Activated T-helper 9 cell treated with anti-CD3 and anti-CD28 coated beads, Interleukin-2, amount 50 U/mL, for 16 hours (primary cell): ENCODE measurements at regions not wholly inside any gene's neighbourhood (a gene's known extent, or its start where the extent isn't known, plus 50 kb on each side); places are given as distances from the start of the nearest gene placed in this dataset.
"Not testable (repeated sequence)": the region's sequence is repeated elsewhere in the genome, so short reads cannot be mapped to it uniquely, and the experiment has no call there.

Source experiments
- DNase-seq: peaks from one replicate; pipeline ENCODE4 v3.0.0-alpha.2; 2020; ENCODE audit warnings: low read depth

GRCh38 chr6:141780296-141780695, 352.4 kb upstream of the GJE1 start:
- DNase-seq = no peak

GRCh38 chr6:141764388-141764787, 368.3 kb upstream of the GJE1 start:
- DNase-seq = no peak

- no peak for DNase-seq
Observed at GRCh38 chr6:141758430-141758829, 374.3 kb upstream of the GJE1 start.

DNA sequence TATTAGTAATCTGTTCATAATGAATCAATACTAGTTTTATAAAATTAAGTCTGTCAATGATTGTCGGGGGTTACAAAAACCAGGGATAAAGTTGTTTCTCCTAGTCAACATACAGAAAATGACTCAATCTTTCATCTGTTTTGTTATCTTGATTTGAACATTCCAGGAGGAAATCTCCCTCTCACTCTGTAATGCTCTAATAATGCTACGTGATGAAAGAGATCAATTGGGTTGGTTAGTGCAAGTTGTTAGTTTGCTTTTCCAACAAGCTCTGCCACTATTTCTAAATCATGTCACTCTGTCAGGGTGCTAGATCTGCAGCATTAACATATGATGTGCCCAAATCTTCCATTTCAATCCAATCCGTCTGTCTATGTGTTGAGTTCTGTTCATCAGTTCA, 379.5 kb upstream of the GJE1 start:
- DNase-seq = no peak

GRCh38 chr6:141752677-141753076, 380.0 kb upstream of the GJE1 start:
- no peak for DNase-seq

DNA sequence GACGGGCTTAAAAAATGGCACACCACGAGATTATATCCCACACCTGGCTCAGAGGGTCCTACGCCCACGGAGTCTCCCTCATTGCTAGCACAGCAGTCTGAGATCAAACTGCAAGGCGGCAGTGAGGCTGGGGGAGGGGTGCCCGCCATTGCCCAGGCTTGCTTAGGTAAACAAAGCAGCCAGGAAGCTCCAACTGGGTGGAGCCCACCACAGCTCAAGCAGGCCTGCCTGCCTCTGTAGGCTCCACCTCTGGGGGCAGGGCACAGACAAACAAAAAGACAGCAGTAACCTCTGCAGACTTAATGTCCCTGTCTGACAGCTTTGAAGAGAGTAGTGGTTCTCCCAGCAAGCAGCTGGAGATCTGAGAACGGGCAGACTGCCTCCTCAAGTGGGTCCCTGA, 386.4 kb upstream of the GJE1 start:
- DNase-seq = not testable (repeated sequence)

GRCh38 chr6:141744971-141745370, 387.8 kb upstream of the GJE1 start:
- no peak for DNase-seq

GRCh38 chr6:141744194-141744925, 388.4 kb upstream of the GJE1 start:
- DNase-seq = no peak

- DNase-seq = no peak
Observed at GRCh38 chr6:141736104-141736503, 396.6 kb upstream of the GJE1 start.

DNA sequence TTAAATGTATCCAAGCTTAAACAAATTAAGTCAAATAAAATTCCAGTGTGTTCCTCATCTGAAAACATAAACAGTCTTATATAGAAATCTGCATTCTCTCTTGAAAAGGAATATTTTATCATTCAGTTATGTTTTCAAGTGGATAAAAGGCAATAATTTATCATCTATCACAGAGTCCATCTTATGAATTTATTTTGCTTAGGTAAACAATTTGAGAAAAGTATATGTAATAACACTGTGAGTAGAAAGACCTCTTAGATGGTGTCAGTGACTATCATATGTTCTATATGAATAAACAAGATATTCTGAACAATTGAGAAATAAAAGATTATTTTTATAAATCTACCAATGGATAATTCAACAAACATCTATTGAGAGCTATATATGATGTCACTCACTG, 397.6 kb upstream of the GJE1 start:
- no peak for DNase-seq

DNA sequence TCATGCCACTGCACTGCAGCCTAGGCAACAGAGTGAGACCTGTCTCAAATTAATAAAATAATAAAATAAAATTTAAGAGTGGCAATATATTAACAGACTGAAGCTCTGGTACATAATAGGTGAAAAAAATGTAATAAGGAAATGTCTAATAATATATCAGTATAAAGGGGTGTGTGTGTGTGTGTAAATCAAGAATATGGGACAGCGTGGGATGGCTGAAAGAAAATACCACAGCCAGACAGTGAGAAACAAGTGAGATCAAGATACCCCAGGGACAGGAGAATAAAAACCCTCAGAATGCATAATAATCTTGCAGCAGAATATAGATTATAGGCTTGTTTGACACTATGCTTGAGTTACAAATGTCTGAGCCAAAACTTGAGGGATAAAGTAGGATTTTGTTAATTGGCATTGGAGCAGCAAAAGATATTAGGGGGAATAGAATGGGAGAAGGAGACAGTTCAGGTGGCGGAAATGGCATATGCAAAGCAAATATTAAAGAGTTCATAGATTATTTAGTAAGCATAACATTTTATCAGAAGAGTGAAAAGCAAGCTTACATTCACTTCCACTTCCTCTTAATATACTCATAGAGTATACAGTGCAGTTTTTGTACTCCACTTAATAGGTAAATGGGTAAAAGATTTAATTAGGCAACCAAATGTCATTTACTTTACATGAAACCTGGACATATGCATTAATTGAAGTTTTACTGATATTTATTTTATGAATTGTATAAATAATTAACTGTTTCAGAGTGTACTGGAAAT, 398.5 kb upstream of the GJE1 start:
- DNase-seq = no peak

DNA sequence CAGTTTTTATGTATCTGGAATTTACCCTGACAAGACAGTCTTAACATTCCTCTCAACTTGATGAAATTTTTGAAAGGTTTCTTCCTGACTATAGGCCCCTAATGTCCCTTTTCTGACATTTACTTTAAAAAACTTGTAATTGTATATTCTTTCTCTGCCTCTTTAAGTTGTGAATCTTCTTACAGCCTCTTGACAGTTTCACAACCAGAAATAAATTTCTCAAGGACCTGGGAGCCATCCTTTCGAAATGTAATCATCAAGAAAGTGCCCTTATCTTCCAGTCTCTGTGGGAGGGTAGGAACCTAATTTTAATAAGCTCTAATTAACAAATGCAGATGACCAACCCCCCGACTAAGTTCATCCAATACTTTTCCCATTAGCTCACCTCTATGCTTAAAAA, 403.6 kb upstream of the GJE1 start:
- DNase-seq = no peak

- DNase-seq = no peak
Observed at GRCh38 chr6:141728330-141728729, 404.4 kb upstream of the GJE1 start.

GRCh38 chr6:141726248-141726647, 406.5 kb upstream of the GJE1 start:
- no peak for DNase-seq

- no peak for DNase-seq
Observed at GRCh38 chr6:141724731-141725130, 408.0 kb upstream of the GJE1 start.

DNA sequence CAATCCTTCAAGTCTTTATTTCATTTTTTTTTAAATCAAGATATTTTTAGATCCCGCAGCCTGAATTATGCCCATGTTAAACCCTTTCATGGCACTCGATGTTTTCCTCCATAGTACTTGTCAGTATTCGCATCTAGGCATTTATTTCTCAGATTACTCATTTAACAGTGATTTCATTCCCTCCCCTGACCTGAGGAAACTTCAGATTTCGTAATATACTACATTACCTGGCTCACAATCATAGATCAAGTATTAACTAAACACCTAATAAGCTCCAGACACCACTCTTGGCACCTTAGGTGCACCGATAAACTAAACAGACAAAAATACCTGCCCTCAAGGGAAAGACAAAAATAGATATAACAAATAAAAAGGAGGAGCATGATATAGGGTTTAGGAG, 413.2 kb upstream of the GJE1 start:
- no peak for DNase-seq

DNA sequence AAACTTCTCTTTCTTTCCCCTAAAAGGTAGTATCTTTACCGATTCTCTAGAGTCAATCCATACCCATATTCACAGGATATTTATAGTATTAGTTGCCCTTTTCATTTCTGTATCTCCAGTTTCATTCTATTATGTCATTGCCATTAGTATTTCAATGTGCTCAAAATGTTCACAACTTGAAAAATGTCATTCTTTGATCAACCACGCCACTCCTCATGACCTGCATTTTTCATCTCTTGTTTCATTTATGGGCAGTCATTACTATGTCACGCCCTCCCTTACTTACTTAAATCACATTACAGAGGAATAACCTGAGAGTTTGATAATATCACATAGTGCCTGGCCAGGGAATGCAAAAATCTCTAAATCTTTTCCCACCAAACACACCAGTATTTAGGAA, 427.3 kb upstream of the GJE1 start:
- no peak for DNase-seq

- DNase-seq = no peak
Observed at GRCh38 chr6:141704151-141704550, 428.6 kb upstream of the GJE1 start.

DNA sequence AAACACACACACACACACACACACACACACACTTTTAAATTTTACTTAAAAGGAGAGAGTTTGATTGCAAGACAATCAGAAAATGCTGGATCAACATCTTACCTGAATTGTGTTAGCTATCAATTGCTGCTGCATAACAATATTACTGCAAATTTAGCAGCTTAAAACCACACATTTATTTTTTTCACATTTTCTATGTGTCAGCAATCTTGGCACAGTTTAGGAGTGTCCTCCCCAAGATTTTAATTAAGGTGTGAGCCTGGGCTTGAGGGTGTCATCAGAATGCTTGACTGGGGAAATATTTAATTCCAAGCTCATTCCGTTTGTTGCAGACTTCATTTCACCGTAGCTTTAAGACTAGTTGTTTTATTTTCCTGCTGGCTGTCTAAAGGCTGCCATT, 431.0 kb upstream of the GJE1 start:
- DNase-seq = no peak

- DNase-seq = no peak
Observed at GRCh38 chr6:141700819-141701218, 431.9 kb upstream of the GJE1 start.

- DNase-seq = no peak
Observed at GRCh38 chr6:141688916-141689315, 443.8 kb upstream of the GJE1 start.

DNA sequence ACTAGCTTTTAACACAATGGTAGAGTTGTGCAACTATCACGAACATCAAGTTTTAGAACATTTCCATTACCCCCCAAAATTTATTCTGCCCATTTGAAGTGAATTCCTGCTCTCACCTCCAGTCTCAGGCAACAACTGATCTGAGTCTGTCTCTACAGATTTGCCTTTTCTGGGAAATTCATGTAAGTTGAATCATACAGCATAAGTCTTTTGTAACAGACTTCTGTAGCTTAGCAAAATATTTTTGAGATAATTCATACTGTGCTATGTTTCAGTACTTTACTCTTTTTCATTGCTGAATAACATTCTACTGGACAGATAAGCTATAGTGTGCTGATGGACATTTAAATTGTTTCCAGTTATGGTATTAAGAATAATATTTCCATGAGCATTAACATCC, 447.3 kb upstream of the GJE1 start:
- DNase-seq = no peak

GRCh38 chr6:141682391-141682790, 450.3 kb upstream of the GJE1 start:
- no peak for DNase-seq
